Ramos (cell line): ENCODE measurements at regions not wholly inside any gene's neighbourhood (a gene's known extent, or its start where the extent isn't known, plus 50 kb on each side); places are given as distances from the start of the nearest gene placed in this dataset.
"Not testable (repeated sequence)": the region's sequence is repeated elsewhere in the genome, so short reads cannot be mapped to it uniquely, and the experiment has no call there.

ENCODE experiments used
- in situ Hi-C: fragments of 300-500 bp; cut with MboI; formaldehyde crosslinking; loops from one replicate; pipeline ENCODE4 v1.14.3; 2022; ENCODE audit warnings: low sequenced_read_pairs; ENCODE audit not compliant: unreplicated experiment

GRCh38 chr7:46751927-46752723, 829.8 kb downstream of the TNS3 start:
- in situ Hi-C loops: not testable (repeated sequence)

- in situ Hi-C loops: no loop called here
Measured at GRCh38 chr7:46751471-46751870, 830.4 kb upstream of the IGFBP3 start.

GRCh38 chr7:46750321-46750865, 829.3 kb upstream of the IGFBP3 start:
- in situ Hi-C loops: no loop called here

GRCh38 chr7:46747869-46748576, 827.0 kb upstream of the IGFBP3 start:
- in situ Hi-C loops: no loop called here

GRCh38 chr7:46746695-46747687, 825.9 kb upstream of the IGFBP3 start:
- in situ Hi-C loops: no loop called here

GRCh38 chr7:46745707-46746090, 824.6 kb upstream of the IGFBP3 start:
- in situ Hi-C loops: no loop called here

GRCh38 chr7:46744957-46745706, 824.1 kb upstream of the IGFBP3 start:
- in situ Hi-C loops: no loop called here

GRCh38 chr7:46742601-46743000, 821.5 kb upstream of the IGFBP3 start:
- in situ Hi-C loops: no loop called here

- in situ Hi-C loops: no loop called here
Measured at GRCh38 chr7:46741938-46742540, 821.0 kb upstream of the IGFBP3 start.

GRCh38 chr7:46741181-46741580, 820.1 kb upstream of the IGFBP3 start:
- in situ Hi-C loops: no loop called here

GRCh38 chr7:46739518-46740234, 818.6 kb upstream of the IGFBP3 start:
- in situ Hi-C loops: no loop called here

GRCh38 chr7:46738796-46739195, 817.7 kb upstream of the IGFBP3 start:
- in situ Hi-C loops: no loop called here

- in situ Hi-C loops: no loop called here
Measured at GRCh38 chr7:46738165-46738564, 817.1 kb upstream of the IGFBP3 start.

GRCh38 chr7:46725838-46726237, 804.8 kb upstream of the IGFBP3 start:
- in situ Hi-C loops: no loop called here

GRCh38 chr7:46725136-46725535, 804.1 kb upstream of the IGFBP3 start:
- in situ Hi-C loops: no loop called here

GRCh38 chr7:46723742-46724141, 802.7 kb upstream of the IGFBP3 start:
- in situ Hi-C loops: no loop called here

- in situ Hi-C loops: no loop called here
Measured at GRCh38 chr7:46723003-46723402, 801.9 kb upstream of the IGFBP3 start.

- in situ Hi-C loops: no loop called here
Measured at GRCh38 chr7:46720761-46721160, 799.7 kb upstream of the IGFBP3 start.

GRCh38 chr7:46719616-46720015, 798.5 kb upstream of the IGFBP3 start:
- in situ Hi-C loops: no loop called here
